HL-60 (cell line): ENCODE measurements at regions not wholly inside any gene's neighbourhood (a gene's known extent, or its start where the extent isn't known, plus 50 kb on each side); places are given as distances from the start of the nearest gene placed in this dataset.

Source experiments
- DNase-seq, 2 experiments: peaks; one replicate each; pipeline ENCODE4 v3.0.0-alpha.2; 2010 to 2020; ENCODE audit warnings: low read depth in 1 of 2, low spot score in 1 of 2
- H3K27ac ChIP-seq: fragments of 250-450 bp; sonication (Bioruptor Pico); replicated peaks from 2 replicates; pipeline ENCODE4 v1.5.1; 2020; ENCODE audit warnings: mild to moderate bottlenecking, moderate library complexity
- H3K27me3 ChIP-seq: fragments of 250-450 bp; sonication (Bioruptor Pico); 2 replicates; pipeline ENCODE4 v1.5.1; 2021; ENCODE audit warnings: mild to moderate bottlenecking, moderate library complexity; ENCODE audit not compliant: insufficient read depth, poor library complexity, severe bottlenecking
- H3K4me3 ChIP-seq: replicated peaks from 2 replicates; pipeline ENCODE4 v1.5.1; 2011; ENCODE audit warnings: mild to moderate bottlenecking, control low read depth, low read length; ENCODE audit not compliant: insufficient read depth
- CTCF ChIP-seq: IDR thresholded peaks from one replicate; pipeline ENCODE4 v1.5.1; 2011; ENCODE audit warnings: low read length, control low read depth, inconsistent platforms; ENCODE audit not compliant: insufficient read depth
- GABPA ChIP-seq: IDR thresholded peaks from 2 replicates; pipeline ENCODE4 v1.6.1; 2012; ENCODE audit warnings: low read depth
- POLR2AphosphoS5 ChIP-seq: IDR thresholded peaks from 2 replicates; pipeline ENCODE4 v1.6.1; 2012; ENCODE audit warnings: low read depth
- REST ChIP-seq: IDR thresholded peaks from 2 replicates; pipeline ENCODE4 v1.6.1; 2012; ENCODE audit warnings: low read depth; ENCODE audit not compliant: insufficient replicate concordance
- SPI1 ChIP-seq: IDR thresholded peaks from 2 replicates; pipeline ENCODE4 v1.6.1; 2012; ENCODE audit warnings: low read depth, mild to moderate bottlenecking, borderline replicate concordance

GRCh38 chr12:116346741-116347140 lies 69.2 kb upstream of the MED13L start:
- DNase-seq = no peak
- H3K27me3 ChIP-seq = no peaks in the 10 kb centered on the region
- no peak overlapping the region for H3K4me3 ChIP-seq
- TF ChIP-seq GABPA (no peak), POLR2AphosphoS5 (no peak), REST (no peak), CTCF (no peak), SPI1 (no peak)
- H3K27ac ChIP-seq = no peak overlapping the region

- TF ChIP-seq GABPA = no peak
- no peak for TF ChIP-seq POLR2AphosphoS5
- TF ChIP-seq REST = no peak
- TF ChIP-seq SPI1 = no peak
- TF ChIP-seq CTCF = no peak
- H3K4me3 ChIP-seq = no peak overlapping the region
- H3K27ac ChIP-seq = no peak overlapping the region
- H3K27me3 ChIP-seq = no peaks in the 10 kb centered on the region
- DNase-seq = no peak
Measured at GRCh38 chr12:116347265-116347664, 69.8 kb upstream of the MED13L start.

GRCh38 chr12:116352315-116352835 lies 74.9 kb upstream of the MED13L start:
- TF ChIP-seq GABPA = no peak
- no peak for TF ChIP-seq POLR2AphosphoS5
- no peak for TF ChIP-seq REST
- H3K27me3 ChIP-seq = no peaks in the 10 kb centered on the region
- no peak overlapping the region for H3K27ac ChIP-seq
- no peak for DNase-seq
- H3K4me3 ChIP-seq = no peak overlapping the region

GRCh38 chr12:116353958-116354357 lies 76.5 kb upstream of the MED13L start:
- no peak for TF ChIP-seq GABPA
- TF ChIP-seq CTCF = no peak
- no peak for TF ChIP-seq POLR2AphosphoS5
- no peak for TF ChIP-seq REST
- TF ChIP-seq SPI1 = no peak
- DNase-seq = no peak
- Histone ChIP-seq H3K4me3 (no peak overlapping the region), H3K27me3 (no peaks in the 10 kb centered on the region), H3K27ac (no peak overlapping the region)
